Immature natural killer cell (primary cell): ENCODE measurements at regions not wholly inside any gene's neighbourhood (a gene's known extent, or its start where the extent isn't known, plus 50 kb on each side); places are given as distances from the start of the nearest gene placed in this dataset.
"Not testable (repeated sequence)": the region's sequence is repeated elsewhere in the genome, so short reads cannot be mapped to it uniquely, and the experiment has no call there.

ENCODE experiments used
- DNase-seq, 3 donors: peaks; one replicate each; pipeline ENCODE4 v3.0.0; 2022; ENCODE audit warnings: mixed read lengths in 1 of 3
- H3K27ac Mint-ChIP-seq, 6 donors: one replicate each; pipeline ENCODE4 v1.8.0; 2020; ENCODE audit warnings: mixed read lengths in 6 of 6, mild to moderate bottlenecking in 5 of 6, inconsistent platforms in 4 of 6, moderate library complexity in 3 of 6
- H3K27me3 Mint-ChIP-seq, 3 donors: one replicate each; pipeline ENCODE4 v1.8.0; 2020 to 2021; ENCODE audit warnings: low read depth in 3 of 3, mild to moderate bottlenecking in 3 of 3, mixed read lengths in 3 of 3, moderate library complexity in 3 of 3, inconsistent platforms in 1 of 3
- H3K36me3 Mint-ChIP-seq, 3 donors: one replicate each; pipeline ENCODE4 v1.8.0; 2020; ENCODE audit warnings: mixed read lengths in 3 of 3, inconsistent platforms in 2 of 3, mild to moderate bottlenecking in 2 of 3
- H3K4me1 Mint-ChIP-seq, 2 donors: one replicate each; pipeline ENCODE4 v1.8.0; 2020; ENCODE audit warnings: inconsistent platforms in 2 of 2, mild to moderate bottlenecking in 2 of 2, mixed read lengths in 2 of 2, moderate library complexity in 1 of 2
- H3K4me3 Mint-ChIP-seq, 5 donors: one replicate each; pipeline ENCODE4 v1.8.0; 2020; ENCODE audit warnings: mild to moderate bottlenecking in 5 of 5, mixed read lengths in 5 of 5, inconsistent platforms in 3 of 5, moderate library complexity in 3 of 5
- H3K9me3 Mint-ChIP-seq, 6 donors: one replicate each; pipeline ENCODE4 v1.8.0; 2020; ENCODE audit warnings: mild to moderate bottlenecking in 6 of 6, mixed read lengths in 6 of 6, inconsistent platforms in 4 of 6, moderate library complexity in 3 of 6

- Mint-ChIP-seq H3K36me3 (peaks cover 0 to 4% (median 0%) of the 10 kb centered on the region in 3 donors), H3K4me1 (peaks cover 11 to 15% of the 10 kb centered on the region in 2 donors), H3K27ac (no peak overlapping the region), H3K27me3 (peaks cover 0 to 4% (median 0%) of the 10 kb centered on the region in 3 donors), H3K9me3 (no peaks in the 10 kb centered on the region), H3K4me3 (no peak overlapping the region)
- no peak for DNase-seq
Observed at GRCh38 chr4:155578726-155579370, 87.8 kb upstream of the GUCY1A1 start.

- peaks cover 6 to 8% of the 10 kb centered on the region in 2 donors for H3K4me1 Mint-ChIP-seq
- H3K27me3 Mint-ChIP-seq = peaks cover 0 to 4% (median 0%) of the 10 kb centered on the region in 3 donors
- no peaks in the 10 kb centered on the region for H3K9me3 Mint-ChIP-seq
- no peaks in the 10 kb centered on the region for H3K36me3 Mint-ChIP-seq
- no peak overlapping the region for H3K4me3 Mint-ChIP-seq
- no peak for DNase-seq
- H3K27ac Mint-ChIP-seq = no peak overlapping the region
Observed at GRCh38 chr4:155578219-155578618, 88.4 kb upstream of the GUCY1A1 start.

GRCh38 chr4:155574329-155574728, 92.3 kb upstream of the GUCY1A1 start:
- H3K27me3 Mint-ChIP-seq, H3K4me1 Mint-ChIP-seq, H3K27ac Mint-ChIP-seq, DNase-seq, H3K36me3 Mint-ChIP-seq, H3K9me3 Mint-ChIP-seq, H3K4me3 Mint-ChIP-seq: not testable (repeated sequence)

- Mint-ChIP-seq H3K27ac (no peak overlapping the region), H3K27me3 (peaks cover 0 to 5% (median 2%) of the 10 kb centered on the region in 3 donors), H3K4me1 (no peaks in the 10 kb centered on the region), H3K9me3 (peaks cover 0 to 1% (median 0%) of the 10 kb centered on the region in 6 donors), H3K36me3 (peaks cover 0 to 4% (median 0%) of the 10 kb centered on the region in 3 donors), H3K4me3 (no peak overlapping the region)
- DNase-seq = no peak
Observed at GRCh38 chr4:155573126-155573525, 93.5 kb upstream of the GUCY1A1 start.

- H3K27ac Mint-ChIP-seq = no peak overlapping the region
- no peaks in the 10 kb centered on the region for H3K4me1 Mint-ChIP-seq
- H3K4me3 Mint-ChIP-seq = no peak overlapping the region
Observed at GRCh38 chr4:155572106-155572703, 94.4 kb upstream of the GUCY1A1 start.

GRCh38 chr4:155571184-155571944, 95.3 kb upstream of the GUCY1A1 start:
- Mint-ChIP-seq H3K4me1 (no peaks in the 10 kb centered on the region), H3K9me3 (peaks cover 0 to 1% (median 0%) of the 10 kb centered on the region in 6 donors), H3K4me3 (no peak overlapping the region), H3K36me3 (peaks cover 0 to 4% (median 0%) of the 10 kb centered on the region in 3 donors), H3K27ac (no peak overlapping the region), H3K27me3 (peaks cover 0 to 5% (median 2%) of the 10 kb centered on the region in 3 donors)
- DNase-seq = no peak

More at GRCh38 chr4:155572106-155572703, 94.4 kb upstream of the GUCY1A1 start:
- Mint-ChIP-seq H3K9me3 (peaks cover 0 to 1% (median 0%) of the 10 kb centered on the region in 6 donors), H3K36me3 (peaks cover 0 to 4% (median 0%) of the 10 kb centered on the region in 3 donors), H3K27me3 (peaks cover 0 to 5% (median 2%) of the 10 kb centered on the region in 3 donors)
- DNase-seq = no peak

- Mint-ChIP-seq H3K36me3 (peaks cover 0 to 4% (median 0%) of the 10 kb centered on the region in 3 donors), H3K4me3 (no peak overlapping the region), H3K9me3 (peaks cover 0 to 1% (median 0%) of the 10 kb centered on the region in 6 donors), H3K27me3 (peaks cover 0 to 2% (median 2%) of the 10 kb centered on the region in 3 donors), H3K27ac (no peak overlapping the region), H3K4me1 (no peaks in the 10 kb centered on the region)
- DNase-seq = no peak
Observed at GRCh38 chr4:155570661-155571060, 96.0 kb upstream of the GUCY1A1 start.

- Mint-ChIP-seq H3K27ac (no peak overlapping the region), H3K4me3 (no peak overlapping the region)
Observed at GRCh38 chr4:155569960-155570515, 96.6 kb upstream of the GUCY1A1 start.

GRCh38 chr4:155569471-155569870, 97.2 kb upstream of the GUCY1A1 start:
- Mint-ChIP-seq H3K9me3 (peaks cover 0 to 1% (median 0%) of the 10 kb centered on the region in 6 donors), H3K27me3 (peaks cover 0 to 2% (median 2%) of the 10 kb centered on the region in 3 donors), H3K36me3 (peaks cover 0 to 4% (median 0%) of the 10 kb centered on the region in 3 donors), H3K27ac (no peak overlapping the region), H3K4me1 (no peaks in the 10 kb centered on the region), H3K4me3 (no peak overlapping the region)
- no peak for DNase-seq

More at GRCh38 chr4:155569960-155570515, 96.6 kb upstream of the GUCY1A1 start:
- Mint-ChIP-seq H3K36me3 (peaks cover 0 to 4% (median 0%) of the 10 kb centered on the region in 3 donors), H3K4me1 (no peaks in the 10 kb centered on the region), H3K27me3 (peaks cover 0 to 2% (median 2%) of the 10 kb centered on the region in 3 donors), H3K9me3 (peaks cover 0 to 1% (median 0%) of the 10 kb centered on the region in 6 donors)
- no peak for DNase-seq

- H3K27me3 Mint-ChIP-seq = peaks cover 1 to 2% (median 2%) of the 10 kb centered on the region in 3 donors
- peaks cover 0 to 4% (median 0%) of the 10 kb centered on the region in 3 donors for H3K36me3 Mint-ChIP-seq
- no peaks in the 10 kb centered on the region for H3K4me1 Mint-ChIP-seq
- H3K4me3 Mint-ChIP-seq = no peak overlapping the region
- no peak for DNase-seq
- H3K27ac Mint-ChIP-seq = no peak overlapping the region
- H3K9me3 Mint-ChIP-seq = peaks cover 0 to 1% (median 0%) of the 10 kb centered on the region in 6 donors
Observed at GRCh38 chr4:155568641-155569220, 97.9 kb upstream of the GUCY1A1 start.

- H3K36me3 Mint-ChIP-seq = no peaks in the 10 kb centered on the region
- DNase-seq = no peak
- no peaks in the 10 kb centered on the region for H3K9me3 Mint-ChIP-seq
- H3K27ac Mint-ChIP-seq = no peak overlapping the region
- no peaks in the 10 kb centered on the region for H3K4me1 Mint-ChIP-seq
- H3K4me3 Mint-ChIP-seq = no peak overlapping the region
- peaks cover 0 to 3% (median 1%) of the 10 kb centered on the region in 3 donors for H3K27me3 Mint-ChIP-seq
Observed at GRCh38 chr4:155566354-155566753, 100.3 kb upstream of the GUCY1A1 start.

GRCh38 chr4:155565776-155566175, 100.9 kb upstream of the GUCY1A1 start:
- Mint-ChIP-seq H3K9me3 (no peaks in the 10 kb centered on the region), H3K4me1 (no peaks in the 10 kb centered on the region), H3K27ac (no peak overlapping the region), H3K27me3 (peaks cover 0 to 2% (median 1%) of the 10 kb centered on the region in 3 donors), H3K4me3 (no peak overlapping the region), H3K36me3 (no peaks in the 10 kb centered on the region)
- no peak for DNase-seq

- no peaks in the 10 kb centered on the region for H3K36me3 Mint-ChIP-seq
- no peaks in the 10 kb centered on the region for H3K4me1 Mint-ChIP-seq
- H3K9me3 Mint-ChIP-seq = no peaks in the 10 kb centered on the region
- H3K27ac Mint-ChIP-seq = no peak overlapping the region
- peaks cover 0 to 3% (median 2%) of the 10 kb centered on the region in 3 donors for H3K27me3 Mint-ChIP-seq
- no peak for DNase-seq
- H3K4me3 Mint-ChIP-seq = no peak overlapping the region
Observed at GRCh38 chr4:155565330-155565729, 101.3 kb upstream of the GUCY1A1 start.
